GM12891 (cell line): ENCODE measurements at regions not wholly inside any gene's neighbourhood (a gene's known extent, or its start where the extent isn't known, plus 50 kb on each side); places are given as distances from the start of the nearest gene placed in this dataset.

Experiments
- PAX5 ChIP-seq: IDR thresholded peaks from 2 replicates; pipeline ENCODE4 v1.6.1; 2011; ENCODE audit warnings: low read length, moderate library complexity, mild to moderate bottlenecking; ENCODE audit not compliant: insufficient read depth, severe bottlenecking
- POLR2A ChIP-seq: IDR thresholded peaks from 2 replicates; pipeline ENCODE4 v1.6.1; 2011; ENCODE audit warnings: low read depth, low read length, control low read depth
- POLR2AphosphoS5 ChIP-seq: IDR thresholded peaks from 2 replicates; pipeline ENCODE4 v1.6.1; 2011; ENCODE audit warnings: low read depth, low read length, control low read depth
- POU2F2 ChIP-seq: IDR thresholded peaks from 2 replicates; pipeline ENCODE4 v1.6.1; 2011; ENCODE audit warnings: low read depth, mild to moderate bottlenecking, control low read depth, low read length, moderate library complexity
- SPI1 ChIP-seq: IDR thresholded peaks from 2 replicates; pipeline ENCODE4 v1.6.1; 2011; ENCODE audit warnings: low read depth, low read length, control low read depth
- TAF1 ChIP-seq: IDR thresholded peaks from 2 replicates; pipeline ENCODE4 v1.6.1; 2011; ENCODE audit warnings: low read depth, low read length, control low read depth

DNA sequence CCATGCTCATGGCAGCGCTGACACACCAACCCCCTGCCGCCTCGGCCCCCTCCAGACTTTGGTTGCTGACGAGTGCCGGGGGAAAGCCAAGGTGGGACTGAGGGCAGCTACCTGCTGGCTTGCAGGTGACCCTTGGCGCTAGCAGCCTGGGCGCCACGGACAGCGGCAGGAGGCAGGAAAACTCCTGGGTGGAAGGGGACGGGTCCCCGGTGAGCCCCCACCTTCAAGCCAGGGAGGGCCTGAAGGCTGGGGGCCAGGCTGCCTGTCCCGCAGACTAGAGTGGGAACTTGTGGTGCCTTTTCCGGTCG is 226.7 kb downstream of the OTOR start:
- TF ChIP-seq POLR2AphosphoS5 (no peak), POLR2A (no peak), TAF1 (no peak), PAX5 (no peak), POU2F2 (no peak), SPI1 (no peak)
